Calu3 (cell line): ENCODE measurements at regions not wholly inside any gene's neighbourhood (a gene's known extent, or its start where the extent isn't known, plus 50 kb on each side); places are given as distances from the start of the nearest gene placed in this dataset.

Experiments
- BruUV-seq: library from RNA; stranded (reverse); fragments of 400-500 nt; replicated peaks from 2 replicates; lab custom pipeline; 2021; lab: Mats Ljungman, UMichigan
- CTCF ChIA-PET: fragments of 300-600 bp; sonication (Branson Sonifier 250); formaldehyde crosslinking; loops from one replicate; lab custom pipeline; 2022; ENCODE audit warnings: antibody characterized with exemption; lab: Charles Lee
- DNase-seq: peaks from one replicate; pipeline ENCODE4 v3.0.0; 2022
- H3K27ac Mint-ChIP-seq: one replicate; pipeline ENCODE4 v1.8.0; 2022; ENCODE audit warnings: mixed read lengths; ENCODE audit not compliant: unreplicated experiment
- H3K27me3 Mint-ChIP-seq: one replicate; pipeline ENCODE4 v1.8.0; 2022; ENCODE audit warnings: mixed read lengths; ENCODE audit not compliant: unreplicated experiment
- H3K36me3 Mint-ChIP-seq: one replicate; pipeline ENCODE4 v1.8.0; 2022; ENCODE audit warnings: mild to moderate bottlenecking, moderate library complexity, mixed read lengths; ENCODE audit not compliant: insufficient read depth, unreplicated experiment
- H3K4me1 Mint-ChIP-seq: one replicate; pipeline ENCODE4 v1.8.0; 2022; ENCODE audit warnings: mild to moderate bottlenecking, low read depth, mixed read lengths; ENCODE audit not compliant: unreplicated experiment
- H3K4me3 Mint-ChIP-seq: one replicate; pipeline ENCODE4 v1.8.0; 2022; ENCODE audit warnings: mild to moderate bottlenecking, low read depth, moderate library complexity, mixed read lengths; ENCODE audit not compliant: unreplicated experiment
- H3K9me3 Mint-ChIP-seq: one replicate; pipeline ENCODE4 v1.8.0; 2022; ENCODE audit warnings: low read depth, mixed read lengths; ENCODE audit not compliant: unreplicated experiment
- intact Hi-C: fragments of 100-400 bp; cut with micrococcal nuclease; formaldehyde crosslinking; loops from one replicate; pipeline ENCODE4 v1.10.0; 2022; ENCODE audit not compliant: unreplicated experiment
- TF ChIP-seq, protein P1 (sequence below): fragments of 200-600 bp; IDR thresholded peaks from one replicate; pipeline ENCODE4 v1.8.0; 2022; ENCODE audit warnings: antibody characterized with exemption; ENCODE audit not compliant: unreplicated experiment

GRCh38 chr9:129336601-129337331, 158.7 kb upstream of the IER5L start:
- BruUV-seq: no TSS peak
- Mint-ChIP-seq H3K36me3 (peaks cover 30% of the 10 kb centered on the region), H3K9me3 (no peaks in the 10 kb centered on the region), H3K4me1 (peaks cover 26% of the 10 kb centered on the region), H3K27me3 (no peaks in the 10 kb centered on the region), H3K4me3 (peak overlapping the region; percentile 56), H3K27ac (peak overlapping the region; percentile 35)
- CTCF ChIA-PET: no interaction called here
- DNase-seq: peak; percentile 26
- TF ChIP-seq, protein P1, sequence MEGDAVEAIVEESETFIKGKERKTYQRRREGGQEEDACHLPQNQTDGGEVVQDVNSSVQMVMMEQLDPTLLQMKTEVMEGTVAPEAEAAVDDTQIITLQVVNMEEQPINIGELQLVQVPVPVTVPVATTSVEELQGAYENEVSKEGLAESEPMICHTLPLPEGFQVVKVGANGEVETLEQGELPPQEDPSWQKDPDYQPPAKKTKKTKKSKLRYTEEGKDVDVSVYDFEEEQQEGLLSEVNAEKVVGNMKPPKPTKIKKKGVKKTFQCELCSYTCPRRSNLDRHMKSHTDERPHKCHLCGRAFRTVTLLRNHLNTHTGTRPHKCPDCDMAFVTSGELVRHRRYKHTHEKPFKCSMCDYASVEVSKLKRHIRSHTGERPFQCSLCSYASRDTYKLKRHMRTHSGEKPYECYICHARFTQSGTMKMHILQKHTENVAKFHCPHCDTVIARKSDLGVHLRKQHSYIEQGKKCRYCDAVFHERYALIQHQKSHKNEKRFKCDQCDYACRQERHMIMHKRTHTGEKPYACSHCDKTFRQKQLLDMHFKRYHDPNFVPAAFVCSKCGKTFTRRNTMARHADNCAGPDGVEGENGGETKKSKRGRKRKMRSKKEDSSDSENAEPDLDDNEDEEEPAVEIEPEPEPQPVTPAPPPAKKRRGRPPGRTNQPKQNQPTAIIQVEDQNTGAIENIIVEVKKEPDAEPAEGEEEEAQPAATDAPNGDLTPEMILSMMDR: no peak
- intact Hi-C loops: loop anchor here (5.0 kb wide), 1 partner anchor 151 kb away; no protein-coding TSS in a partner anchor

DNA sequence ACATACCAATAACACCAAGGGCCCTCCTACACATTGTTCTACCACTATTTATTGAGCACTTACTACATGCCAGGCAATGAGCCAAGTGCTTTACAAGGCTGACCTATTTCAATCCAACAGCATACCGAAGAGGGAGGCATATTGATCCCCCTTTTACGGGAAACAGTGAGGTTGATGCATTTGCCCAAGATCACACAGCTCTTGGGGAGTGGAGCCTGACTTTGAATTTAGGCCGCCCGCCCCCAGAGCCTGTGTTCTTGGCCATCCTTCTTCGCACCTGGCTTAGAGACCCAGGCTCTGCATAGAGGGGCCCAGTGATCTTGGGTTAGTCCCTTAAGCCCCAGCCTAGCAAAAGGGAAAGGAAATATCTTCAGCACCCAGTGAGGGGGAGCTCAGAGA, 158.1 kb upstream of the IER5L start:
- Mint-ChIP-seq H3K4me1 (peaks cover 26% of the 10 kb centered on the region), H3K4me3 (peak overlapping the region; percentile 56), H3K9me3 (no peaks in the 10 kb centered on the region), H3K27me3 (no peaks in the 10 kb centered on the region), H3K36me3 (peaks cover 30% of the 10 kb centered on the region), H3K27ac (peak overlapping the region; percentile 51)
- DNase-seq: peak; percentile 30
- BruUV-seq: TSS peak; percentile 65
- intact Hi-C loops: loop anchor here (5.0 kb wide), 1 partner anchor 151 kb away; no protein-coding TSS in a partner anchor
- CTCF ChIA-PET: interaction anchor here (1.1 to 1.2 kb wide), 2 partner anchors 120 to 154 kb away, joined by 4 to 5 read pairs; no protein-coding TSS in a partner anchor
- TF ChIP-seq, protein P1: no peak

DNA sequence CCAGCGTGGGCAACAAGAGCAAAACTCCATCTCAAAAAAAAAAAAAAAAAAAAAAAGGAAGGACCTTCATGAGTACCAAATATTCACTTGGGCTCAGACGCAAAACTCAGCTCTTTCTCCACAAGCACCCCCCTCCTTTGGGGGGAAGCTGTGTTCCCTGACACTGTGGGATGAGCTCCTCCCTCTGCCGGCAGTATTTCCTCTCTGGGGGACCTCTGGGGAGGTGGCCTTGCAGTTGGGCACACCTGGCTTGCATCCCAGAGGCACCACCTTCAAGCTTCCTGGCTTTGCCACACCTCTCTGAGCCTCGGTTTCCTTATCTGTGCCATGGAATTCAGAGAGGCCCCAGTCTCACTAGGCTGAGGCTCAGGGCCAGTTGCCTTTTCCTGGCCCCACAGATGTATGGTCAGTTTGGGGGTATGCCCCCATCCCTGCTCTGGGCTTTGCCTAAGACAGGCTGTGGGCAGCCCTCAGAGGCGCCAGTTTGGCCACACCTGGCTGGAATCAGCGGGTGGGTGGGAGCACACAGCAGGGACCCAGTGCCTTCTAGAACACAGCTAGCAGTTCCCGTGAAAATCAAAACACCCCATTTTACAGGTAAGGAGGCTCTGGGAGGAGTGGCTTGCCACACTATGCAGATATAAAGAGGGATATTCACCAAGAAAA, 157.5 kb upstream of the IER5L start:
- intact Hi-C loops: loop anchor here (2.0 to 5.0 kb wide), 2 partner anchors 152 to 157 kb away; partner anchors contain the start of gene IER5L
- TF ChIP-seq, protein P1: no peak
- peak; percentile 61 for DNase-seq
- Mint-ChIP-seq H3K27ac (peak overlapping the region; percentile 98), H3K36me3 (peaks cover 30% of the 10 kb centered on the region), H3K4me1 (peaks cover 26% of the 10 kb centered on the region), H3K4me3 (peak overlapping the region; percentile 56), H3K27me3 (no peaks in the 10 kb centered on the region), H3K9me3 (no peaks in the 10 kb centered on the region)
- BruUV-seq: no TSS peak
- CTCF ChIA-PET: interaction anchor here (0.6 to 2.0 kb wide), 10 partner anchors 8 to 405 kb away, joined by 3 to 13 read pairs (median 4); no protein-coding TSS in a partner anchor

- peak overlapping the region; percentile 98 for H3K27ac Mint-ChIP-seq
Observed at GRCh38 chr9:129334105-129334935, 156.3 kb upstream of the IER5L start.

More at GRCh38 chr9:129334105-129334935, 156.3 kb upstream of the IER5L start:
- peaks cover 30% of the 10 kb centered on the region for H3K36me3 Mint-ChIP-seq
- BruUV-seq: no TSS peak
- intact Hi-C loops: loop anchor here (2.0 kb wide), 1 partner anchor 156 kb away; the partner anchor contains the start of gene IER5L
- H3K4me1 Mint-ChIP-seq: peaks cover 26% of the 10 kb centered on the region
- H3K4me3 Mint-ChIP-seq: peak overlapping the region; percentile 63
- DNase-seq: peak; percentile 95
- no peaks in the 10 kb centered on the region for H3K9me3 Mint-ChIP-seq
- TF ChIP-seq, protein P1: no peak
- H3K27me3 Mint-ChIP-seq: no peaks in the 10 kb centered on the region
- CTCF ChIA-PET: interaction anchor here (0.6 to 2.0 kb wide), 11 partner anchors 10 to 291 kb away, joined by 3 to 13 read pairs (median 4); no protein-coding TSS in a partner anchor
